ENCODE measurements at regions not wholly inside any gene's neighbourhood (a gene's known extent, or its start where the extent isn't known, plus 50 kb on each side); places are given as distances from the start of the nearest gene placed in this dataset.
A peak's percentile ranks its signal among the peaks of the same experiment; 100 is the strongest.

DNA sequence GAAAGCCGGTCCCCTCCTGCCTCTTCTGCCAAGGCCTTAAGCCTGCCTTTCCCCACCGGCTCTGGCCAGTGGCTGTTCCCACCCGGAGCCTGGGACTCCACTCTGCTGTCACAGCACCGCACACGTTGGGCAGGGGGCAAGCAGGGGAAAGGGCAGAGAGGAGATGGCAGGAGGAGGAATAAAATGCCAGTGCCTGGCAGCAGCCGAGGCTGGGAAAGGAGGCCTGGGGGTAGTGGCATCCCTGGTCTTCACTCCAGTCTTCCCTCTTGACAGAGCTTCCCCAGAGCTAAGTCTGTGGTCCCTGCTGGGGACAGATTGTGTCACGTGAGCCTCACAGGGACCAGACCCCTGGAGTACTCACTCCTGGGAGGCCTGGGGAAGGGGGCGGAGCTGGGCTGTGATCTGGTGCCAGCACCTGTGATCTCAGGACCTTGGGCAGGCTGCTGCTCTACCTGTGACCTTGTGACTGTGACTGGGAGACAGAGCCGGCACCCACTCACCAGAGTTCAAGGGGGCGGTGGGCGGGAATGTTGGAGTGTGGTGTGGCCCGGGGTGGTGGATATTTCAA lies 97.2 kb upstream of the GSE1 start (continued):
- no peak for TF ChIP-seq ZNF180 (CRISPR knock-in tag; IDR thresholded peaks at IDR 0.05; ENCODE audit: borderline replicate concordance, low read depth)
- TF ChIP-seq CBFB (CRISPR knock-in tag; IDR thresholded peaks at IDR 0.05), result no peak
- peak; percentile 74; the same call in 1 of the 2 replicates for TF ChIP-seq ZNF543 (CRISPR knock-in tag; IDR thresholded peaks at IDR 0.05)
- TF ChIP-seq ZNF274 (CRISPR knock-in tag; IDR thresholded peaks at IDR 0.05), result peak; percentile 53; the same call in 1 of the 2 replicates
- TF ChIP-seq ZNF264 (CRISPR knock-in tag; IDR thresholded peaks at IDR 0.05), result peak; percentile 90
- peak; percentile 88 for TF ChIP-seq ZNF619 (CRISPR knock-in tag; IDR thresholded peaks at IDR 0.05)
- TF ChIP-seq SRY (CRISPR knock-in tag; IDR thresholded peaks at IDR 0.05), result peak; percentile 51; the same call in 1 of the 2 replicates
- TF ChIP-seq, protein P1, sequence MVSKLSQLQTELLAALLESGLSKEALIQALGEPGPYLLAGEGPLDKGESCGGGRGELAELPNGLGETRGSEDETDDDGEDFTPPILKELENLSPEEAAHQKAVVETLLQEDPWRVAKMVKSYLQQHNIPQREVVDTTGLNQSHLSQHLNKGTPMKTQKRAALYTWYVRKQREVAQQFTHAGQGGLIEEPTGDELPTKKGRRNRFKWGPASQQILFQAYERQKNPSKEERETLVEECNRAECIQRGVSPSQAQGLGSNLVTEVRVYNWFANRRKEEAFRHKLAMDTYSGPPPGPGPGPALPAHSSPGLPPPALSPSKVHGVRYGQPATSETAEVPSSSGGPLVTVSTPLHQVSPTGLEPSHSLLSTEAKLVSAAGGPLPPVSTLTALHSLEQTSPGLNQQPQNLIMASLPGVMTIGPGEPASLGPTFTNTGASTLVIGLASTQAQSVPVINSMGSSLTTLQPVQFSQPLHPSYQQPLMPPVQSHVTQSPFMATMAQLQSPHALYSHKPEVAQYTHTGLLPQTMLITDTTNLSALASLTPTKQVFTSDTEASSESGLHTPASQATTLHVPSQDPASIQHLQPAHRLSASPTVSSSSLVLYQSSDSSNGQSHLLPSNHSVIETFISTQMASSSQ (IDR thresholded peaks at IDR 0.05; ENCODE audit: low read depth), result peak; percentile 38; the same call in 1 of the 2 replicates
- TF ChIP-seq, protein P1 (CRISPR knock-in tag; IDR thresholded peaks at IDR 0.05; ENCODE audit: borderline replicate concordance), result peak; percentile 87
- peak in 1 of 2 experiments; percentile 91; a peak in 2 of 4 replicates for TF ChIP-seq POLR2A (IDR thresholded peaks at IDR 0.05; ENCODE audit: insufficient read depth in 1 of 2, low read depth in 2 of 2, low read length in 2 of 2)
- peak; percentile 98 for TF ChIP-seq MED13 (CRISPR knock-in tag; IDR thresholded peaks at IDR 0.05)
- TF ChIP-seq KDM3A (CRISPR knock-in tag; IDR thresholded peaks at IDR 0.05; ENCODE audit: low read depth), result 0 out of 2 replicates have a peak, but pooled peaks have one; percentile 18
- no peak for TF ChIP-seq ZNF883 (CRISPR knock-in tag; IDR thresholded peaks at IDR 0.05; ENCODE audit: not compliant biosample characterization)
- TF ChIP-seq ZSCAN30 (CRISPR knock-in tag; IDR thresholded peaks at IDR 0.05), result no peak
- TF ChIP-seq ZNF282 (IDR thresholded peaks at IDR 0.05; ENCODE audit: partially characterized antibody), result no peak
- TF ChIP-seq, protein P2, sequence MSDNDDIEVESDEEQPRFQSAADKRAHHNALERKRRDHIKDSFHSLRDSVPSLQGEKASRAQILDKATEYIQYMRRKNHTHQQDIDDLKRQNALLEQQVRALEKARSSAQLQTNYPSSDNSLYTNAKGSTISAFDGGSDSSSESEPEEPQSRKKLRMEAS (IDR thresholded peaks at IDR 0.05), result peak; percentile 69
- TF ChIP-seq, protein P3, sequence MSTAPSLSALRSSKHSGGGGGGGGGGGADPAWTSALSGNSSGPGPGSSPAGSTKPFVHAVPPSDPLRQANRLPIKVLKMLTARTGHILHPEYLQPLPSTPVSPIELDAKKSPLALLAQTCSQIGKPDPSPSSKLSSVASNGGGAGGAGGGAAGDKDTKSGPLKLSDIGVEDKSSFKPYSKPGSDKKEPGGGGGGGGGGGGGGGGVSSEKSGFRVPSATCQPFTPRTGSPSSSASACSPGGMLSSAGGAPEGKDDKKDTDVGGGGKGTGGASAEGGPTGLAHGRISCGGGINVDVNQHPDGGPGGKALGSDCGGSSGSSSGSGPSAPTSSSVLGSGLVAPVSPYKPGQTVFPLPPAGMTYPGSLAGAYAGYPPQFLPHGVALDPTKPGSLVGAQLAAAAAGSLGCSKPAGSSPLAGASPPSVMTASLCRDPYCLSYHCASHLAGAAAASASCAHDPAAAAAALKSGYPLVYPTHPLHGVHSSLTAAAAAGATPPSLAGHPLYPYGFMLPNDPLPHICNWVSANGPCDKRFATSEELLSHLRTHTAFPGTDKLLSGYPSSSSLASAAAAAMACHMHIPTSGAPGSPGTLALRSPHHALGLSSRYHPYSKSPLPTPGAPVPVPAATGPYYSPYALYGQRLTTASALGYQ (CRISPR knock-in tag; IDR thresholded peaks at IDR 0.05), result peak; percentile 82; the same call in 1 of the 2 replicates
- no peak for TF ChIP-seq RBFOX2 (IDR thresholded peaks at IDR 0.05; ENCODE audit: low read depth, low read length)
- TF ChIP-seq SCMH1 (CRISPR knock-in tag; IDR thresholded peaks at IDR 0.05; ENCODE audit: borderline replicate concordance), result no peak
- TF ChIP-seq NR2F6 (IDR thresholded peaks at IDR 0.05), result peak; percentile 89
- TF ChIP-seq NR2F6 (CRISPR knock-in tag; IDR thresholded peaks at IDR 0.05), result peak; percentile 95
- TF ChIP-seq RARA (CRISPR knock-in tag; IDR thresholded peaks at IDR 0.05), result peak; percentile 98
- TF ChIP-seq TOE1 (CRISPR knock-in tag; IDR thresholded peaks at IDR 0.05), result no peak; the same call in 1 of the 2 replicates
- TF ChIP-seq HNF4A (CRISPR knock-in tag; IDR thresholded peaks at IDR 0.05), result peak; percentile 96
- no peak for TF ChIP-seq ARNT2 (CRISPR knock-in tag; IDR thresholded peaks at IDR 0.05; ENCODE audit: low read depth)
- no peak for TF ChIP-seq ZFP36L2 (CRISPR knock-in tag; IDR thresholded peaks at IDR 0.05)
